ENCODE measurements at regions not wholly inside any gene's neighbourhood (a gene's known extent, or its start where the extent isn't known, plus 50 kb on each side); places are given as distances from the start of the nearest gene placed in this dataset.

GRCh38 chrX:11881485-11882170 lies 123.6 kb downstream of the MSL3 start:
- H3K27ac ChIP-seq: no peak overlapping the region
- WGBS, 2 donors: 62 to 70% methylated on average over 4 of the region's 4 CpGs
- ATAC-seq (ENCODE audit: low FRiP score in 2 of 2): no peak
- no peaks in the 10 kb centered on the region for H3K27me3 ChIP-seq
- no peak overlapping the region for H3K4me3 ChIP-seq
- no peaks in the 10 kb centered on the region for H3K4me1 ChIP-seq
- no peaks in the 10 kb centered on the region for H3K36me3 ChIP-seq
- no peaks in the 10 kb centered on the region for H3K9me3 ChIP-seq
- DNase-seq: no peak
- TF ChIP-seq POLR2A (IDR thresholded peaks at IDR 0.05) (no peak), EP300 (IDR thresholded peaks at IDR 0.05) (no peak), CTCF (IDR thresholded peaks at IDR 0.05) (no peak)

- DNase-seq (no peak), ATAC-seq (ENCODE audit: low FRiP score in 2 of 2) (no peak)
- Histone ChIP-seq H3K4me1 (no peaks in the 10 kb centered on the region), H3K4me3 (no peak overlapping the region), H3K27me3 (no peaks in the 10 kb centered on the region), H3K36me3 (no peaks in the 10 kb centered on the region), H3K9me3 (peaks cover 0 to 11% (median 0%) of the 10 kb centered on the region in 4 donors), H3K27ac (no peak overlapping the region)
- WGBS, 2 donors: 53 to 69% methylated on average over 1 of the region's 1 CpG
- TF ChIP-seq POLR2AphosphoS5 (IDR thresholded peaks at IDR 0.05) (no peak), EP300 (IDR thresholded peaks at IDR 0.05) (no peak), CTCF (IDR thresholded peaks at IDR 0.05) (no peak), POLR2A (IDR thresholded peaks at IDR 0.05) (no peak)
These were observed 128.7 kb downstream of the MSL3 start for GRCh38 chrX:11886745-11887144.

- H3K4me1 ChIP-seq: no peaks in the 10 kb centered on the region
- 49 to 80% methylated on average over 1 to 2 of the region's 2 CpGs for WGBS, 2 donors
These were observed 129.1 kb downstream of the MSL3 start for GRCh38 chrX:11887175-11887574.

GRCh38 chrX:11888421-11888820 lies 130.4 kb downstream of the MSL3 start:
- no peak for DNase-seq
- Histone ChIP-seq H3K27ac (no peak overlapping the region), H3K27me3 (no peaks in the 10 kb centered on the region), H3K4me1 (no peaks in the 10 kb centered on the region), H3K36me3 (no peaks in the 10 kb centered on the region), H3K4me3 (no peak overlapping the region), H3K9me3 (peaks cover 0 to 11% (median 0%) of the 10 kb centered on the region in 4 donors)
- ATAC-seq (ENCODE audit: low FRiP score in 2 of 2): no peak
- TF ChIP-seq EP300 (IDR thresholded peaks at IDR 0.05): no peak

More at GRCh38 chrX:11887175-11887574, 129.1 kb downstream of the MSL3 start:
- DNase-seq: no peak
- no peaks in the 10 kb centered on the region for H3K27me3 ChIP-seq
- H3K9me3 ChIP-seq: peaks cover 0 to 11% (median 0%) of the 10 kb centered on the region in 4 donors
- ATAC-seq (ENCODE audit: low FRiP score in 2 of 2): no peak
- TF ChIP-seq POLR2AphosphoS5 (IDR thresholded peaks at IDR 0.05) (no peak), POLR2A (IDR thresholded peaks at IDR 0.05) (no peak), CTCF (IDR thresholded peaks at IDR 0.05) (no peak), EP300 (IDR thresholded peaks at IDR 0.05) (no peak)
- no peak overlapping the region for H3K27ac ChIP-seq
- H3K36me3 ChIP-seq: no peaks in the 10 kb centered on the region
- no peak overlapping the region for H3K4me3 ChIP-seq

- DNase-seq: no peak
These were observed 131.8 kb downstream of the MSL3 start for GRCh38 chrX:11889791-11890190.

More at GRCh38 chrX:11889791-11890190, 131.8 kb downstream of the MSL3 start:
- no peaks in the 10 kb centered on the region for H3K27me3 ChIP-seq
- peaks cover 0 to 11% (median 0%) of the 10 kb centered on the region in 4 donors for H3K9me3 ChIP-seq
- no peak overlapping the region for H3K27ac ChIP-seq
- no peaks in the 10 kb centered on the region for H3K4me1 ChIP-seq
- ATAC-seq (ENCODE audit: low FRiP score in 2 of 2): no peak
- TF ChIP-seq POLR2AphosphoS5 (IDR thresholded peaks at IDR 0.05): no peak
- no peak for TF ChIP-seq EP300 (IDR thresholded peaks at IDR 0.05)
- TF ChIP-seq CTCF (IDR thresholded peaks at IDR 0.05): no peak
- no peak for TF ChIP-seq POLR2A (IDR thresholded peaks at IDR 0.05)
- H3K4me3 ChIP-seq: no peak overlapping the region
- no peaks in the 10 kb centered on the region for H3K36me3 ChIP-seq

Data from upper lobe of left lung (tissue), 6 donors.